Adrenal gland (tissue), 5 donors: ENCODE measurements at regions not wholly inside any gene's neighbourhood (a gene's known extent, or its start where the extent isn't known, plus 50 kb on each side); places are given as distances from the start of the nearest gene placed in this dataset.

Experiments
- CTCF ChIP-seq, 6 experiments: fragments of 450-650 bp in 4 of 6; fragments of 200-600 bp in 2 of 6; sonication (generic) in 1 of 6; IDR thresholded peaks; 1 replicate in 5 of 6; 2 replicates in 1 of 6; pipeline versions ENCODE4 v1.5.1 to v1.8.0; 2016 to 2021; ENCODE audit warnings: antibody characterized with exemption in 6 of 6, mild to moderate bottlenecking in 2 of 6, moderate library complexity in 1 of 6
- POLR2A ChIP-seq, 2 donors: fragments of 450-650 bp; IDR thresholded peaks; one replicate each; pipeline ENCODE4 v1.6.1; 2017; ENCODE audit warnings: antibody characterized with exemption in 2 of 2, mild to moderate bottlenecking in 2 of 2, moderate library complexity in 1 of 2
- donor health status: DM: no; HTN: no; CAD: no.

GRCh38 chr20:6887966-6888365 lies 120.5 kb downstream of the BMP2 start:
- TF ChIP-seq CTCF (IDR thresholded peaks at IDR 0.05), result no peak
- no peak for TF ChIP-seq POLR2A (IDR thresholded peaks at IDR 0.05)
